ENCODE measurements at regions not wholly inside any gene's neighbourhood (a gene's known extent, or its start where the extent isn't known, plus 50 kb on each side); places are given as distances from the start of the nearest gene placed in this dataset.

DNA sequence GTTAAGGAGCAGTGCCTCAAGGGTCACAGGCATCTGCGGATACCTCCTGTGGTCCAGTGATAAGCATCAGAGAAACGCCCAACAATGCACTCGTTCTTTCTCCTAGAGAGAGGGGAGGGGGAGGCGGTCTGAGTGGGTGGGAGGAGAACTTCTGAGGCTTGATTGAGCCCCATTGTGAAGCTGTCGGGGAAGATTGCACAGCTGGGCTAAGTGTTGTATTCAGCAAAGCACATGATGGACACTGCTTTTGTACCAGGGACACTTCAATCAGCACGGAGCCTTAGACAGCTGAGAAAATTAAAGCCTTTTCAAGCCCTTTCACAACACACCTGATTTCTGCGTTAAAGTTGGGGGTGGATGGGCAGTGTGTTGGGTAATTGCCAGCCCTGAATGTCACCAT lies 230.3 kb upstream of the GHITM start:
- TF ChIP-seq CTCF (IDR thresholded peaks at IDR 0.05) (no peak), POLR2A (IDR thresholded peaks at IDR 0.05) (no peak)
